ENCODE measurements at regions not wholly inside any gene's neighbourhood (a gene's known extent, or its start where the extent isn't known, plus 50 kb on each side); places are given as distances from the start of the nearest gene placed in this dataset.

DNA sequence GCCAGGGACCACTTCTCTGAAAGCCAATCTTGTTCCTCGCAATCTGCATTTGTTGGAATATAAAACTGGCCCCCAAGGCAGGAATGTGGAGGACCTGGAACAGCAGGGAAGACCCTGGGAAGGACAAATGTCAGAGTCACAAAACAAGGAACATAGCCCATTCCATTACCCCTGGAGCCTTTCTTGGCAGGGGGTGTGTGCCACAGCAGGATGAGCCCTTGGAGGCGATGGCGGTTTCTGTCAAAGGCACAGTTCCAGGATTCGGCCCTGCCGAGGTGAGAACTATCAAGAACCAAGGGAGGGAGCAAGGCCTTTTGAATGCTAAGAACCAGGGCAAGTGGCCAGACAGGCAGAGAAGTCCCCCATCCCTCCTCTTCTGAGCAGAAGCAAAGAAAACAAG lies 204.3 kb downstream of the TRIM29 start:
- Histone ChIP-seq H3K27ac (ENCODE audit: low read depth in 1 of 2, low read length in 2 of 2) (no peak overlapping the region), H3K27me3 (ENCODE audit: control insufficient read depth in 1 of 2, insufficient read depth in 2 of 2, low read length in 2 of 2) (peaks cover 0 to 5% of the 10 kb centered on the region in 2 experiments), H3K4me3 (ENCODE audit: low read length) (no peak overlapping the region), H3K9me3 (ENCODE audit: control insufficient read depth in 1 of 2, insufficient read depth in 1 of 2, low read length in 2 of 2) (no peaks in the 10 kb centered on the region), H3K36me3 (ENCODE audit: insufficient read depth, low read length) (no peaks in the 10 kb centered on the region), H3K4me1 (ENCODE audit: insufficient read depth, low read length) (no peaks in the 10 kb centered on the region)
- intact Hi-C loops (cut with DNase I, micrococcal nuclease), result no loop called here
- no peaks in the 10 kb centered on the region for H3K9me3 Mint-ChIP-seq
- ATAC-seq (ENCODE audit: poor library complexity) (no peak), DNase-seq (no peak)
- CTCF ChIA-PET, result no interaction called here
- no peaks in the 10 kb centered on the region for H3K4me1 Mint-ChIP-seq (ENCODE audit: low read depth)
- no peak overlapping the region for H3K4me3 Mint-ChIP-seq
- no peaks in the 10 kb centered on the region for H3K36me3 Mint-ChIP-seq (ENCODE audit: low read depth)
- POLR2A ChIA-PET, result no interaction called here
- no peak overlapping the region for H3K27ac Mint-ChIP-seq
- TF ChIP-seq, protein P1, sequence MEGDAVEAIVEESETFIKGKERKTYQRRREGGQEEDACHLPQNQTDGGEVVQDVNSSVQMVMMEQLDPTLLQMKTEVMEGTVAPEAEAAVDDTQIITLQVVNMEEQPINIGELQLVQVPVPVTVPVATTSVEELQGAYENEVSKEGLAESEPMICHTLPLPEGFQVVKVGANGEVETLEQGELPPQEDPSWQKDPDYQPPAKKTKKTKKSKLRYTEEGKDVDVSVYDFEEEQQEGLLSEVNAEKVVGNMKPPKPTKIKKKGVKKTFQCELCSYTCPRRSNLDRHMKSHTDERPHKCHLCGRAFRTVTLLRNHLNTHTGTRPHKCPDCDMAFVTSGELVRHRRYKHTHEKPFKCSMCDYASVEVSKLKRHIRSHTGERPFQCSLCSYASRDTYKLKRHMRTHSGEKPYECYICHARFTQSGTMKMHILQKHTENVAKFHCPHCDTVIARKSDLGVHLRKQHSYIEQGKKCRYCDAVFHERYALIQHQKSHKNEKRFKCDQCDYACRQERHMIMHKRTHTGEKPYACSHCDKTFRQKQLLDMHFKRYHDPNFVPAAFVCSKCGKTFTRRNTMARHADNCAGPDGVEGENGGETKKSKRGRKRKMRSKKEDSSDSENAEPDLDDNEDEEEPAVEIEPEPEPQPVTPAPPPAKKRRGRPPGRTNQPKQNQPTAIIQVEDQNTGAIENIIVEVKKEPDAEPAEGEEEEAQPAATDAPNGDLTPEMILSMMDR (IDR thresholded peaks at IDR 0.05), result no peak
- H3K27me3 Mint-ChIP-seq, result peaks cover 30% of the 10 kb centered on the region

DNA sequence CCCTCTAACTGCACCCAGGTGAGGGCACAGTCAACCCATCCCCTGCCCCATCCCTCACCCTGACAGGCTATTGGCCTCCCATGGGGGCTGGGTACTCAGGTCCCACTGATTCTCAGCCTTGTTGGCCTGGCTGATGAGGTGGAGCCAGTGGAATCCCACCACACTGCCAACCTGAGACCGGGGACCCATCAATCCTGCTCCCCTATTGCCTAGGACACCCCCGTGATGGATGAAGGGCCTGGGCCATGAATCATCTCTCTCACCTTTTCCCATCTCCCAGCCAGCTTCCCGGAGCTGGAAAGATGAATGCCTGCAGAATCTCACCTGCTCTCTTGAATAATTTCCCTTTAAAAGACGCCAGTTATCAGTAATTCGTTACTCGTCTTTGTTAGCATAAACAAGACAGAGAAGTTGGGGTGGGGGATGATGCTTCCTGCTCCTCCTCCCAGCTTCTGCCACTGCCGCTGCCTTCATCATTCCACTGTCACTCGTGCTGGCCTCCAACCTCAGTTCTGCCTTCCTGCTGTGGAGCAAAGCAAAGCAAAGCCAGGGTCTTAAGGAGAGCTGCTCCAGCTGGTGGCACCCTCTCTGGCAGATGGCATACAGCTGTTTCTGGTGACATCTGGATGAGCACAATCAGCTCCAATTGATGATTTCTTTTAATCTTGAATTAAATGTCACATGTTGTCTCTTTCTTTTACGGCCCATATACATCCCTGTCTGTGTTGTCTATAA lies 204.0 kb upstream of the NECTIN1 start:
- no peak overlapping the region for H3K4me3 ChIP-seq (ENCODE audit: low read length)
- CTCF ChIA-PET, result no interaction called here
- TF ChIP-seq, protein P1 (IDR thresholded peaks at IDR 0.05), result no peak
- Mint-ChIP-seq H3K36me3 (ENCODE audit: low read depth) (no peaks in the 10 kb centered on the region), H3K4me1 (ENCODE audit: low read depth) (no peaks in the 10 kb centered on the region), H3K27ac (no peak overlapping the region), H3K9me3 (no peaks in the 10 kb centered on the region), H3K27me3 (peaks cover 30% of the 10 kb centered on the region), H3K4me3 (no peak overlapping the region)
- no peaks in the 10 kb centered on the region for H3K36me3 ChIP-seq (ENCODE audit: insufficient read depth, low read length)
- H3K27me3 ChIP-seq (ENCODE audit: control insufficient read depth in 1 of 2, insufficient read depth in 2 of 2, low read length in 2 of 2), result peaks cover 0 to 5% of the 10 kb centered on the region in 2 experiments
- no peaks in the 10 kb centered on the region for H3K4me1 ChIP-seq (ENCODE audit: insufficient read depth, low read length)
- H3K9me3 ChIP-seq (ENCODE audit: control insufficient read depth in 1 of 2, insufficient read depth in 1 of 2, low read length in 2 of 2), result no peaks in the 10 kb centered on the region
- ATAC-seq (ENCODE audit: poor library complexity) (no peak), DNase-seq (no peak)
- no peak overlapping the region for H3K27ac ChIP-seq (ENCODE audit: low read depth in 1 of 2, low read length in 2 of 2)
- intact Hi-C loops (cut with DNase I, micrococcal nuclease), result no loop called here
- POLR2A ChIA-PET, result no interaction called here

DNA sequence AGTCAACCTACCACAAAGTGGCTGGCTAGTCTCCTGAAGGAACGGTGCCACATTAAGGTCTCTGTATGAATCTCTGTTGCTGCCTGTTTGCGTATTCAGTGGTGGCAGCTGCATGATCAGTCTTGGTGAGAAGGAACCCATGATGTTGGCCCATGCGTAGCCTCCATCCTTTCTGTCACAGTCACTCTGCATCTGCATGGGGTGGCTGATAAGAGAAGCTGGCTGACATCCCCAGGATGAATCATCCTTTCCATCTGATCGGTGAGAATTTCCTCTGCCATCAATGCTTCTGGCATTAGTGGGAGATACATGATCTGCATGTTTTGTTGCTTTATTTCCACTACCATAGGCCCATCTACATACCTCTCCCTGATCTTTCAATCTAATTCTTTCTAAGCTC lies 199.0 kb upstream of the NECTIN1 start:
- no peaks in the 10 kb centered on the region for H3K36me3 ChIP-seq (ENCODE audit: insufficient read depth, low read length)
- H3K27ac ChIP-seq (ENCODE audit: low read depth in 1 of 2, low read length in 2 of 2), result no peak overlapping the region
- ATAC-seq (ENCODE audit: poor library complexity) (no peak), DNase-seq (no peak)
- TF ChIP-seq, protein P1 (IDR thresholded peaks at IDR 0.05), result no peak
- Mint-ChIP-seq H3K4me1 (ENCODE audit: low read depth) (no peaks in the 10 kb centered on the region), H3K27ac (no peak overlapping the region), H3K4me3 (no peak overlapping the region), H3K9me3 (no peaks in the 10 kb centered on the region), H3K36me3 (ENCODE audit: low read depth) (no peaks in the 10 kb centered on the region), H3K27me3 (peaks cover 26% of the 10 kb centered on the region)
- no peak overlapping the region for H3K4me3 ChIP-seq (ENCODE audit: low read length)
- peaks cover 0 to 5% of the 10 kb centered on the region in 2 experiments for H3K27me3 ChIP-seq (ENCODE audit: control insufficient read depth in 1 of 2, insufficient read depth in 2 of 2, low read length in 2 of 2)
- intact Hi-C loops (cut with DNase I, micrococcal nuclease), result no loop called here
- ChIA-PET POLR2A (no interaction called here), CTCF (no interaction called here)
- no peaks in the 10 kb centered on the region for H3K9me3 ChIP-seq (ENCODE audit: control insufficient read depth in 1 of 2, insufficient read depth in 1 of 2, low read length in 2 of 2)
- H3K4me1 ChIP-seq (ENCODE audit: insufficient read depth, low read length), result no peaks in the 10 kb centered on the region
